ENCODE measurements at regions not wholly inside any gene's neighbourhood (a gene's known extent, or its start where the extent isn't known, plus 50 kb on each side); places are given as distances from the start of the nearest gene placed in this dataset.

GRCh38 chr13:79837741-79838450 is 356.9 kb downstream of the NDFIP2 start:
- no peak overlapping the region for H2AFZ ChIP-seq
- H3F3A ChIP-seq (replicated peaks; ENCODE audit: low read depth): no peaks in the 10 kb centered on the region
- peaks cover 21% of the 10 kb centered on the region for H3K36me3 Mint-ChIP-seq (ENCODE audit: low read depth)

More at GRCh38 chr13:79837741-79838450, 356.9 kb downstream of the NDFIP2 start:
- Mint-ChIP-seq H3K9me3 (peaks cover 18% of the 10 kb centered on the region), H3K4me1 (peaks cover 4% of the 10 kb centered on the region; the same call in 2 of the 3 replicates), H3K27me3 (ENCODE audit: insufficient read depth, low read depth, poor library complexity) (no peaks in the 10 kb centered on the region), H3K4me3 (no peak overlapping the region), H3K27ac (no peak overlapping the region)
- no peaks in the 10 kb centered on the region for H3K27me3 ChIP-seq (ENCODE audit: insufficient read depth)
- ATAC-seq (no peak), DNase-seq (ENCODE audit: low spot score) (no peak)
- no peaks in the 10 kb centered on the region for H3K36me3 ChIP-seq (ENCODE audit: insufficient read depth)
- 0 out of 2 replicates have a peak, but pooled peaks cover 3% of the 10 kb centered on the region for H3K9me2 ChIP-seq (ENCODE audit: insufficient read depth)
- H3K4me2 ChIP-seq: no peak overlapping the region
- H3K4me3 ChIP-seq: no peak overlapping the region
- no peaks in the 10 kb centered on the region for H3K79me2 ChIP-seq (replicated peaks; ENCODE audit: insufficient read depth)
- TF ChIP-seq ETS1 (IDR thresholded peaks at IDR 0.05) (no peak), EZH2phosphoT487 (IDR thresholded peaks at IDR 0.05; ENCODE audit: unreplicated experiment) (no peak), ZNF114 (CRISPR knock-in tag; IDR thresholded peaks at IDR 0.05) (no peak), CREB1 (CRISPR knock-in tag; IDR thresholded peaks at IDR 0.05; ENCODE audit: low read depth) (no peak), EZH2 (IDR thresholded peaks at IDR 0.05; ENCODE audit: low read depth, unreplicated experiment) (no peak), NANOG (IDR thresholded peaks at IDR 0.05; ENCODE audit: borderline replicate concordance) (no peak), ZNF331 (CRISPR knock-in tag; IDR thresholded peaks at IDR 0.05; ENCODE audit: low read depth) (no peak), REST (IDR thresholded peaks at IDR 0.05; ENCODE audit: unreplicated experiment) (no peak), POLR2AphosphoS5 (IDR thresholded peaks at IDR 0.05; ENCODE audit: low read depth) (no peak), ZNF462 (CRISPR knock-in tag; IDR thresholded peaks at IDR 0.05) (no peak)
- no peaks in the 10 kb centered on the region for H3K4me1 ChIP-seq (ENCODE audit: insufficient read depth)
- H4K20me1 ChIP-seq (replicated peaks; ENCODE audit: insufficient read depth): no peaks in the 10 kb centered on the region
- H3K27ac ChIP-seq (ENCODE audit: low read depth): no peak overlapping the region

Data from GM23338 (cell line).